ENCODE measurements at regions not wholly inside any gene's neighbourhood (a gene's known extent, or its start where the extent isn't known, plus 50 kb on each side); places are given as distances from the start of the nearest gene placed in this dataset.

- TF ChIP-seq CTCF (IDR thresholded peaks at IDR 0.05) = no peak
- no peak for TF ChIP-seq POLR2A (IDR thresholded peaks at IDR 0.05)
Measured at GRCh38 chr13:73505376-73505890, 446.6 kb downstream of the KLF5 start.

All from body of pancreas (tissue), 4 donors.